Memory B cell (primary cell): ENCODE measurements at regions not wholly inside any gene's neighbourhood (a gene's known extent, or its start where the extent isn't known, plus 50 kb on each side); places are given as distances from the start of the nearest gene placed in this dataset.

Experiments used
- ATAC-seq: fragments of 150-1000 bp; cut with Tn5 transposase; 2 replicates; pipeline ENCODE4 v1.10.0; 2021; ENCODE audit warnings: low read depth, mild to moderate bottlenecking, moderate library complexity
- DNase-seq, 2 donors: peaks; one replicate each; pipeline ENCODE4 v3.0.0; 2022; ENCODE audit warnings: low spot score in 2 of 2
- H3K27ac Mint-ChIP-seq: one replicate; pipeline ENCODE4 v1.8.0; 2022; ENCODE audit warnings: mild to moderate bottlenecking, moderate library complexity, mixed read lengths
- H3K27me3 Mint-ChIP-seq: one replicate; pipeline ENCODE4 v1.8.0; 2022; ENCODE audit warnings: mixed read lengths
- H3K36me3 Mint-ChIP-seq: one replicate; pipeline ENCODE4 v1.8.0; 2022; ENCODE audit warnings: mild to moderate bottlenecking, mixed read lengths
- H3K4me1 Mint-ChIP-seq: one replicate; pipeline ENCODE4 v1.8.0; 2022; ENCODE audit warnings: mixed read lengths
- H3K4me3 Mint-ChIP-seq: one replicate; pipeline ENCODE4 v1.8.0; 2022; ENCODE audit warnings: mild to moderate bottlenecking, moderate library complexity, mixed read lengths
- H3K9me3 Mint-ChIP-seq: one replicate; pipeline ENCODE4 v1.8.0; 2022; ENCODE audit warnings: mixed read lengths

GRCh38 chr6:93047033-93047432 is 372.3 kb downstream of the EPHA7 start:
- Mint-ChIP-seq H3K4me3 (no peak overlapping the region), H3K4me1 (no peaks in the 10 kb centered on the region), H3K9me3 (no peaks in the 10 kb centered on the region), H3K27ac (no peak overlapping the region), H3K27me3 (no peaks in the 10 kb centered on the region), H3K36me3 (no peaks in the 10 kb centered on the region)
- no peak for DNase-seq
- ATAC-seq, result no peak

GRCh38 chr6:93045156-93045555 is 374.2 kb downstream of the EPHA7 start:
- Mint-ChIP-seq H3K27ac (no peak overlapping the region), H3K4me1 (no peaks in the 10 kb centered on the region), H3K36me3 (no peaks in the 10 kb centered on the region), H3K27me3 (no peaks in the 10 kb centered on the region), H3K4me3 (no peak overlapping the region), H3K9me3 (no peaks in the 10 kb centered on the region)
- ATAC-seq (no peak), DNase-seq (no peak)

- no peak for DNase-seq
- Mint-ChIP-seq H3K9me3 (peaks cover 2% of the 10 kb centered on the region), H3K4me3 (no peak overlapping the region), H3K27me3 (no peaks in the 10 kb centered on the region), H3K4me1 (no peaks in the 10 kb centered on the region), H3K27ac (no peak overlapping the region), H3K36me3 (no peaks in the 10 kb centered on the region)
- no peak for ATAC-seq
Measured at GRCh38 chr6:93040375-93040774, 379.0 kb downstream of the EPHA7 start.

GRCh38 chr6:93036835-93037234 is 382.5 kb downstream of the EPHA7 start:
- peaks cover 9% of the 10 kb centered on the region for H3K9me3 Mint-ChIP-seq
- H3K27ac Mint-ChIP-seq, result no peak overlapping the region
- H3K4me1 Mint-ChIP-seq, result no peaks in the 10 kb centered on the region
- no peak overlapping the region for H3K4me3 Mint-ChIP-seq
- H3K27me3 Mint-ChIP-seq, result no peaks in the 10 kb centered on the region
- no peaks in the 10 kb centered on the region for H3K36me3 Mint-ChIP-seq
- ATAC-seq (no peak), DNase-seq (no peak)

GRCh38 chr6:93035756-93036155 is 383.6 kb downstream of the EPHA7 start:
- no peak overlapping the region for H3K27ac Mint-ChIP-seq
- ATAC-seq (no peak), DNase-seq (no peak)
- no peak overlapping the region for H3K4me3 Mint-ChIP-seq
- no peaks in the 10 kb centered on the region for H3K36me3 Mint-ChIP-seq
- H3K27me3 Mint-ChIP-seq, result no peaks in the 10 kb centered on the region
- H3K9me3 Mint-ChIP-seq, result peaks cover 9% of the 10 kb centered on the region
- no peaks in the 10 kb centered on the region for H3K4me1 Mint-ChIP-seq

GRCh38 chr6:93021235-93021915 is 398.0 kb downstream of the EPHA7 start:
- Mint-ChIP-seq H3K36me3 (no peaks in the 10 kb centered on the region), H3K4me3 (no peak overlapping the region), H3K4me1 (no peaks in the 10 kb centered on the region), H3K27ac (no peak overlapping the region), H3K27me3 (no peaks in the 10 kb centered on the region), H3K9me3 (peaks cover 8% of the 10 kb centered on the region)
- ATAC-seq (no peak), DNase-seq (no peak)

GRCh38 chr6:93017626-93018025 is 401.7 kb downstream of the EPHA7 start:
- Mint-ChIP-seq H3K4me1 (no peaks in the 10 kb centered on the region), H3K9me3 (peaks cover 4% of the 10 kb centered on the region), H3K36me3 (no peaks in the 10 kb centered on the region), H3K27ac (no peak overlapping the region), H3K4me3 (no peak overlapping the region), H3K27me3 (no peaks in the 10 kb centered on the region)
- ATAC-seq, result no peak
- no peak for DNase-seq

GRCh38 chr6:93017213-93017612 is 402.1 kb downstream of the EPHA7 start:
- Mint-ChIP-seq H3K27me3 (no peaks in the 10 kb centered on the region), H3K9me3 (peaks cover 4% of the 10 kb centered on the region), H3K27ac (no peak overlapping the region), H3K4me3 (no peak overlapping the region), H3K4me1 (no peaks in the 10 kb centered on the region), H3K36me3 (no peaks in the 10 kb centered on the region)
- DNase-seq, result no peak
- ATAC-seq, result no peak

- H3K27me3 Mint-ChIP-seq, result no peaks in the 10 kb centered on the region
- no peak for ATAC-seq
Measured at GRCh38 chr6:93013054-93013453, 406.3 kb downstream of the EPHA7 start.

GRCh38 chr6:93008375-93008774 is 411.0 kb downstream of the EPHA7 start:
- peaks cover 8% of the 10 kb centered on the region for H3K9me3 Mint-ChIP-seq
- no peaks in the 10 kb centered on the region for H3K4me1 Mint-ChIP-seq
- DNase-seq (no peak), ATAC-seq (no peak)
- H3K36me3 Mint-ChIP-seq, result no peaks in the 10 kb centered on the region
- no peak overlapping the region for H3K27ac Mint-ChIP-seq
- H3K27me3 Mint-ChIP-seq, result no peaks in the 10 kb centered on the region
- no peak overlapping the region for H3K4me3 Mint-ChIP-seq

More at GRCh38 chr6:93013054-93013453, 406.3 kb downstream of the EPHA7 start:
- no peak overlapping the region for H3K4me3 Mint-ChIP-seq
- H3K27ac Mint-ChIP-seq, result no peak overlapping the region
- H3K4me1 Mint-ChIP-seq, result no peaks in the 10 kb centered on the region
- peaks cover 8% of the 10 kb centered on the region for H3K9me3 Mint-ChIP-seq
- DNase-seq, result no peak
- H3K36me3 Mint-ChIP-seq, result no peaks in the 10 kb centered on the region

- Mint-ChIP-seq H3K36me3 (no peaks in the 10 kb centered on the region), H3K27ac (no peak overlapping the region), H3K4me1 (no peaks in the 10 kb centered on the region), H3K4me3 (no peak overlapping the region), H3K9me3 (no peaks in the 10 kb centered on the region), H3K27me3 (no peaks in the 10 kb centered on the region)
- ATAC-seq, result no peak
- no peak for DNase-seq
Measured at GRCh38 chr6:92989656-92990055, 429.7 kb downstream of the EPHA7 start.

- H3K4me1 Mint-ChIP-seq, result no peaks in the 10 kb centered on the region
- no peak for DNase-seq
Measured at GRCh38 chr6:92979281-92979680, 440.1 kb downstream of the EPHA7 start.

GRCh38 chr6:92977018-92977417 is 442.3 kb downstream of the EPHA7 start:
- Mint-ChIP-seq H3K36me3 (no peaks in the 10 kb centered on the region), H3K9me3 (peaks cover 14% of the 10 kb centered on the region), H3K4me1 (no peaks in the 10 kb centered on the region), H3K4me3 (no peak overlapping the region), H3K27ac (no peak overlapping the region), H3K27me3 (no peaks in the 10 kb centered on the region)
- DNase-seq (no peak), ATAC-seq (no peak)

More at GRCh38 chr6:92979281-92979680, 440.1 kb downstream of the EPHA7 start:
- Mint-ChIP-seq H3K27ac (no peak overlapping the region), H3K9me3 (peaks cover 10% of the 10 kb centered on the region), H3K36me3 (no peaks in the 10 kb centered on the region), H3K27me3 (no peaks in the 10 kb centered on the region), H3K4me3 (no peak overlapping the region)
- ATAC-seq, result no peak

- Mint-ChIP-seq H3K27ac (no peak overlapping the region), H3K4me1 (no peaks in the 10 kb centered on the region), H3K4me3 (no peak overlapping the region), H3K9me3 (peaks cover 5% of the 10 kb centered on the region), H3K36me3 (no peaks in the 10 kb centered on the region), H3K27me3 (no peaks in the 10 kb centered on the region)
- DNase-seq (no peak), ATAC-seq (no peak)
Measured at GRCh38 chr6:92967362-92967761, 452.0 kb downstream of the EPHA7 start.

GRCh38 chr6:92962846-92963245 is 456.5 kb downstream of the EPHA7 start:
- Mint-ChIP-seq H3K36me3 (no peaks in the 10 kb centered on the region), H3K4me1 (no peaks in the 10 kb centered on the region), H3K9me3 (peaks cover 15% of the 10 kb centered on the region), H3K27me3 (no peaks in the 10 kb centered on the region), H3K4me3 (no peak overlapping the region), H3K27ac (no peak overlapping the region)
- DNase-seq (no peak), ATAC-seq (no peak)
